ENCODE measurements at regions not wholly inside any gene's neighbourhood (a gene's known extent, or its start where the extent isn't known, plus 50 kb on each side); places are given as distances from the start of the nearest gene placed in this dataset.
"Not testable (repeated sequence)": the region's sequence is repeated elsewhere in the genome, so short reads cannot be mapped to it uniquely, and the experiment has no call there.

- no peak for DNase-seq
Measured at GRCh38 chr22:23393721-23394320, 186.3 kb downstream of the IGLL1 start.

GRCh38 chr22:23393199-23393598, 186.9 kb downstream of the IGLL1 start:
- DNase-seq = not testable (repeated sequence)

- no peak for DNase-seq
Measured at GRCh38 chr22:23392420-23393121, 187.5 kb downstream of the IGLL1 start.

GRCh38 chr22:23391022-23391421, 189.1 kb downstream of the IGLL1 start:
- DNase-seq = no peak

GRCh38 chr22:23389271-23390071, 190.6 kb downstream of the IGLL1 start:
- no peak for DNase-seq

GRCh38 chr22:23388517-23388890, 191.6 kb downstream of the IGLL1 start:
- DNase-seq = no peak

- no peak for DNase-seq
Measured at GRCh38 chr22:23387827-23388516, 192.1 kb downstream of the IGLL1 start.

GRCh38 chr22:23386822-23387580, 193.1 kb downstream of the IGLL1 start:
- no peak for DNase-seq

- peak; percentile 58 for DNase-seq
Measured at GRCh38 chr22:23385678-23386631, 194.1 kb downstream of the IGLL1 start.

- DNase-seq = no peak
Measured at GRCh38 chr22:23384923-23385677, 195.0 kb downstream of the IGLL1 start.

- DNase-seq = no peak
Measured at GRCh38 chr22:23384431-23384830, 195.7 kb downstream of the IGLL1 start.

GRCh38 chr22:23383491-23384361, 196.4 kb downstream of the IGLL1 start:
- no peak for DNase-seq

GRCh38 chr22:23382428-23383218, 197.5 kb downstream of the IGLL1 start:
- no peak for DNase-seq

GRCh38 chr22:23381661-23382427, 198.2 kb downstream of the IGLL1 start:
- DNase-seq = no peak

- DNase-seq = no peak
Measured at GRCh38 chr22:23380911-23381310, 199.2 kb downstream of the IGLL1 start.

- DNase-seq = no peak
Measured at GRCh38 chr22:23380230-23380573, 199.9 kb downstream of the IGLL1 start.

- DNase-seq = not testable (repeated sequence)
Measured at GRCh38 chr22:23379540-23380229, 199.4 kb downstream of the BCR start.

All from effector CD8-positive, alpha-beta T cell (primary cell).